Heart left ventricle (tissue), 16 donors: ENCODE measurements at regions not wholly inside any gene's neighbourhood (a gene's known extent, or its start where the extent isn't known, plus 50 kb on each side); places are given as distances from the start of the nearest gene placed in this dataset.

ENCODE experiments used
- ATAC-seq, 4 donors: fragments of 200-7000 bp; cut with Tn5 transposase; one replicate each; pipeline ENCODE4 v1.9.1; 2020 to 2022; ENCODE audit warnings: moderate library complexity in 4 of 4, mild to moderate bottlenecking in 3 of 4, moderate number of reproducible peaks in 1 of 4
- DNase-seq, 5 donors: peaks; one replicate each; pipeline ENCODE4 v3.0.0-alpha.2; 2020
- H3K27ac ChIP-seq, 12 donors: fragments of 200-600 bp; sonication (generic) in 4 of 12; one replicate each; pipeline versions ENCODE4 v1.5.0 to v1.8.0; 2016 to 2022; ENCODE audit warnings: mild to moderate bottlenecking in 2 of 12
- H3K27me3 ChIP-seq, 9 donors: fragments of 200-600 bp; sonication (generic) in 2 of 9; one replicate each; pipeline versions ENCODE4 v1.5.1 to v1.8.0; 2016 to 2022; ENCODE audit warnings: mild to moderate bottlenecking in 3 of 9
- H3K36me3 ChIP-seq, 9 donors: fragments of 200-600 bp; sonication (generic) in 2 of 9; one replicate each; pipeline versions ENCODE4 v1.5.0 to v1.8.0; 2018 to 2022; ENCODE audit warnings: mild to moderate bottlenecking in 2 of 9
- H3K4me1 ChIP-seq, 12 donors: fragments of 200-600 bp; sonication (generic) in 4 of 12; one replicate each; pipeline versions ENCODE4 v1.5.0 to v1.8.0; 2016 to 2022; ENCODE audit warnings: mild to moderate bottlenecking in 3 of 12
- H3K4me3 ChIP-seq, 12 donors: fragments of 200-600 bp; sonication (generic) in 4 of 12; one replicate each; pipeline versions ENCODE4 v1.5.0 to v1.8.0; 2017 to 2022; ENCODE audit warnings: mild to moderate bottlenecking in 9 of 12, moderate library complexity in 4 of 12
- H3K9me3 ChIP-seq, 12 donors: fragments of 200-600 bp; sonication (generic) in 4 of 12; one replicate each; pipeline versions ENCODE4 v1.5.0 to v1.8.0; 2016 to 2022; ENCODE audit warnings: mild to moderate bottlenecking in 1 of 12
- CTCF ChIP-seq, 12 donors: fragments of 200-600 bp; sonication (generic) in 4 of 12; IDR thresholded peaks; one replicate each; pipeline versions ENCODE4 v1.5.0 to v1.8.0; 2018 to 2022; ENCODE audit warnings: antibody characterized with exemption in 12 of 12, mild to moderate bottlenecking in 5 of 12
- POLR2A ChIP-seq, 2 donors: fragments of 450-650 bp; IDR thresholded peaks; one replicate each; pipeline ENCODE4 v1.6.1; 2017; ENCODE audit warnings: antibody characterized with exemption in 2 of 2, mild to moderate bottlenecking in 2 of 2, moderate library complexity in 2 of 2
- WGBS, 4 donors: extraction: QIAGEN DNeasy Blood & Tissue Kit in 2 of 4; methylation state at CpG; one replicate each; pipeline versions ENCODE4 v1.1.5 to v1.1.7; 2013 to 2018; 5-methylcytosine and 5-hydroxymethylcytosine counted together
- intact Hi-C, 10 donors: fragments of 100-400 bp; cut with DNase I; formaldehyde crosslinking; loops; one replicate each; pipeline versions ENCODE4 v1.11.1 to v1.14.2; 2022
- donor health status: ischemic (EF 13 %, LVEDD 7.1; RV severe dilation, severe dysfunction).
- donor health status: healthy with polysubstance abuse.
- donor health status: DM: no; HTN: yes; CAD: no.
- donor health status: DM: no; HTN: no; CAD: no.
- donor health status: ischemic (EF 25% LVEDD 6.9; RV normal size, moderate dysfunction).
- donor health status: ischemic (EF 25% LVEDD 5.7; RV mildly dilated, moderate dysfunction).
- donor health status: healthy.
- donor health status: DM: yes; HTN: yes; CAD: no.
- donor health status: ischemic (EF 35%, LVEDD 5.7; RV mildly dilated, moderate dysfunction).
- donor health status: nonischemic (EF 11% LVEDD 7.7; RV severe dilation, severe dysfunction).
- donor health status: DM: yes; HTN: yes; CAD: no.
- donor health status: PGD.
- donor health status: ischemic (EF 29% LVEDD 5.4; RV normal size, mild dysfunction).
- donor health status: nonischemic (EF 23%, LVEDD 6.1; RV moderate dilation, normal function).

- no peak for TF ChIP-seq CTCF (IDR thresholded peaks at IDR 0.05)
- no peak for TF ChIP-seq POLR2A (IDR thresholded peaks at IDR 0.05)
- Histone ChIP-seq H3K9me3 (peaks cover 0 to 7% (median 0%) of the 10 kb centered on the region in 12 donors), H3K4me3 (no peak overlapping the region), H3K27ac (no peak overlapping the region), H3K36me3 (peaks cover 0 to 3% (median 0%) of the 10 kb centered on the region in 9 donors), H3K27me3 (no peaks in the 10 kb centered on the region), H3K4me1 (peaks cover 7 to 46% (median 25%) of the 10 kb centered on the region in 12 donors)
- WGBS, 4 donors = 56 to 63% (median 57%) methylated on average over 3 of the region's 3 CpGs
- intact Hi-C loops = loop anchor here in 1 of 10 donors (10.0 kb wide), 1 partner anchor 800 kb away; the partner anchor contains the start of gene JARID2
- ATAC-seq (no peak), DNase-seq (no peak)
Observed at GRCh38 chr6:14444295-14444972, 326.9 kb downstream of the CD83 start.

GRCh38 chr6:14447240-14447639, 329.7 kb downstream of the CD83 start:
- TF ChIP-seq POLR2A (IDR thresholded peaks at IDR 0.05) = no peak
- TF ChIP-seq CTCF (IDR thresholded peaks at IDR 0.05) = no peak
- H3K27me3 ChIP-seq = no peaks in the 10 kb centered on the region
- no peak for ATAC-seq
- 97 to 99% (median 98%) methylated on average over 2 of the region's 2 CpGs for WGBS, 4 donors
- DNase-seq = no peak
- H3K9me3 ChIP-seq = peaks cover 0 to 7% (median 0%) of the 10 kb centered on the region in 12 donors
- peaks cover 0 to 31% (median 9%) of the 10 kb centered on the region in 12 donors for H3K4me1 ChIP-seq
- intact Hi-C loops = loop anchor here in 1 of 10 donors (10.0 kb wide), 1 partner anchor 798 kb away; the partner anchor contains the start of gene JARID2
- peaks cover 0 to 3% (median 0%) of the 10 kb centered on the region in 9 donors for H3K36me3 ChIP-seq
- no peak overlapping the region for H3K4me3 ChIP-seq
- no peak overlapping the region for H3K27ac ChIP-seq

GRCh38 chr6:14448246-14448645, 330.7 kb downstream of the CD83 start:
- DNase-seq = no peak

More at GRCh38 chr6:14448246-14448645, 330.7 kb downstream of the CD83 start:
- no peak overlapping the region for H3K27ac ChIP-seq
- ATAC-seq = no peak
- intact Hi-C loops = loop anchor here in 1 of 10 donors (10.0 kb wide), 1 partner anchor 797 kb away; the partner anchor contains the start of gene JARID2
- TF ChIP-seq CTCF (IDR thresholded peaks at IDR 0.05) = no peak
- TF ChIP-seq POLR2A (IDR thresholded peaks at IDR 0.05) = no peak
- H3K9me3 ChIP-seq = peaks cover 0 to 7% (median 0%) of the 10 kb centered on the region in 12 donors
- peaks cover 0 to 3% (median 0%) of the 10 kb centered on the region in 9 donors for H3K36me3 ChIP-seq
- H3K4me1 ChIP-seq = peaks cover 0 to 32% (median 8%) of the 10 kb centered on the region in 12 donors
- no peaks in the 10 kb centered on the region for H3K27me3 ChIP-seq
- H3K4me3 ChIP-seq = no peak overlapping the region
- WGBS, 4 donors = 89 to 100% (median 95%) methylated on average over 1 of the region's 1 CpG
